ENCODE measurements at regions not wholly inside any gene's neighbourhood (a gene's known extent, or its start where the extent isn't known, plus 50 kb on each side); places are given as distances from the start of the nearest gene placed in this dataset.

DNA sequence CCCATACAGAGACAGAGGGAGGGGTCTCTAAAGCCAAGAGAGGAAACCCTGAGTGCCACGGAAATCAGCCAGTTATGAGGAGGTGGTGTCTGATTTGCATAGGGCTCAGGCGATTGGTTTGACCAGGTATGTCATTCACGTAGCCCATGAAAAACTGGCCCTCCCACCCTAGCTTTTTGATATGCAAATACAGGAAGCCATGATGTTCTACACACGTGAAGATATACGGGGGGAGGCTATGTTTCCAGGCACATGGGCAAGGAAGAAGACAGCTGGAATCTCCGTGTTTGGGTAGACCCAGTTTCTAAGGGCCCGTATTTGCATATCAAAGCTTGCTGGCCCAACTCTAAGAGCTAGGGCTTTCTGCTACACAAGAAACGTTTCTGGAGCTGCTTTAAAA lies 717.8 kb upstream of the SEL1L start:
- no peak overlapping the region for H3K9ac ChIP-seq (ENCODE audit: low read length)
- H3K27me3 ChIP-seq (replicated peaks; ENCODE audit: control insufficient read depth, insufficient read depth, low read length), result no peaks in the 10 kb centered on the region
- no peak overlapping the region for H3K4me3 ChIP-seq (ENCODE audit: low read length)
- no peak for DNase-seq (ENCODE audit: low read depth)
- H3K4me1 ChIP-seq (ENCODE audit: control insufficient read depth, insufficient read depth, low read length), result no peaks in the 10 kb centered on the region
- H3K36me3 ChIP-seq (ENCODE audit: control insufficient read depth, insufficient read depth, low read length, severe bottlenecking), result no peaks in the 10 kb centered on the region
- H3K9me3 ChIP-seq (ENCODE audit: control insufficient read depth, low read length), result no peaks in the 10 kb centered on the region

DNA sequence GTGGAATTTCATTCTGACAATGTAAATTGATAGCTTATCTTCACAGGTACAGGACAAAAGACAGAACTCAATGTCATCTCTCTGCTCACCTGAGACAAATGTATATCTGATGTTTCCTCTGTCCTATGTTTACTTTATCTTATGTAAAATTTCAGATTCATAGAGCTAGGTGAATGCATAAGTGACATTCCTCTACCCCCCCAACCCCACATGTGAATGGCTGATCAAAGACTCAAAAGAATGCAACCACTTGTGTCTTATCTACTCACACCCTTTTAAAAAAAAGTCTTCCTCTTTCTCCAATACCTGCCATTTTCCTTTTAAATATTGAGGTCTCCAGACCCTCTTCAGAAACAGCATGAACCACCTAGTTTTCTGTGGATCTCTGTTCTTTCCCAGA lies 736.6 kb upstream of the SEL1L start:
- H3K9me3 ChIP-seq (ENCODE audit: control insufficient read depth, low read length), result no peaks in the 10 kb centered on the region
- H3K4me3 ChIP-seq (ENCODE audit: low read length), result no peak overlapping the region
- H3K4me1 ChIP-seq (ENCODE audit: control insufficient read depth, insufficient read depth, low read length), result no peaks in the 10 kb centered on the region
- DNase-seq (ENCODE audit: low read depth), result no peak
- no peak overlapping the region for H3K9ac ChIP-seq (ENCODE audit: low read length)
- no peaks in the 10 kb centered on the region for H3K27me3 ChIP-seq (replicated peaks; ENCODE audit: control insufficient read depth, insufficient read depth, low read length)
- H3K36me3 ChIP-seq (ENCODE audit: control insufficient read depth, insufficient read depth, low read length, severe bottlenecking), result no peaks in the 10 kb centered on the region

DNA sequence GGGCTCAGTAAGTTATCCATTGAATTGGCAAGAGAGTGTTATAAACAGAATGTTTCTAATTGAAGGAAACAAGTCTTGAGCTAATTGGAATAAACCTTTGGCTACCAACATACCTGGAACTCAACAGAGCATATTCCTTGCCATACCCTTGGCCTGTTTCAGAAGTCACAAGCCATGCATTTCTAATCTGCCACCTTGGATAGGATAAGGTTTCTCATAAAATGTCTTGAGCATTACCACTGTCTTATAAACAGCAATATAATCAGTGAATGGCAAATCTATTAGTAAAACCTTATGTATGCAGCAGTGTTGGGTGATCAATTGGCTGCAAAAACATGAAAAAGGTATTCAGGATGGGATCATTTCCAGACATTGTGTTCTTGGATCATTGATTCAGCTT lies 765.2 kb upstream of the SEL1L start:
- Histone ChIP-seq H3K9ac (ENCODE audit: low read length) (no peak overlapping the region), H3K9me3 (ENCODE audit: control insufficient read depth, low read length) (no peaks in the 10 kb centered on the region), H3K4me1 (ENCODE audit: control insufficient read depth, insufficient read depth, low read length) (no peaks in the 10 kb centered on the region), H3K27me3 (replicated peaks; ENCODE audit: control insufficient read depth, insufficient read depth, low read length) (no peaks in the 10 kb centered on the region), H3K36me3 (ENCODE audit: control insufficient read depth, insufficient read depth, low read length, severe bottlenecking) (no peaks in the 10 kb centered on the region), H3K4me3 (ENCODE audit: low read length) (no peak overlapping the region)
- DNase-seq (ENCODE audit: low read depth), result no peak

DNA sequence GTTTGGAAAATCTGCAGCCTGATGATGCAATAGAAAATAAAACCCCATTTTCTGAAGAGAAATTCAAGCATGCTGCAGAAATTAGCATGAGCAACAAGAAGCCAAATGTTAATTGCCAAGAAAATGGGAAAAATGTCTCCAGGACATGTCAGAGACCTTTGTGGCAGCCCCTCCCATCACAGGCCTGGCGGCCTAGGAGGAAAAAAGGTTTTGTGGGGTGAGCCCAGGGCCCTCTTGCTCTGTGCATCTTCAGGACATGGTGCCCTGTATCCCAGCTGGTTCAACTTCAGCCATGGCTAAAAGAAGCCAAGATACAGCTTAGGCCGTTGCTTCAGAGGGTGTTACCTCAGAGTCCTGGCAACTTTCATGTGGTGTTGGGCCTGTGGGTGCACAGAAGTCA lies 775.5 kb upstream of the SEL1L start:
- H3K4me1 ChIP-seq (ENCODE audit: control insufficient read depth, insufficient read depth, low read length), result no peaks in the 10 kb centered on the region
- H3K9me3 ChIP-seq (ENCODE audit: control insufficient read depth, low read length), result peaks cover 3% of the 10 kb centered on the region
- H3K4me3 ChIP-seq (ENCODE audit: low read length), result no peak overlapping the region
- H3K9ac ChIP-seq (ENCODE audit: low read length), result no peak overlapping the region
- H3K36me3 ChIP-seq (ENCODE audit: control insufficient read depth, insufficient read depth, low read length, severe bottlenecking), result no peaks in the 10 kb centered on the region
- no peaks in the 10 kb centered on the region for H3K27me3 ChIP-seq (replicated peaks; ENCODE audit: control insufficient read depth, insufficient read depth, low read length)
- DNase-seq (ENCODE audit: low read depth), result no peak

DNA sequence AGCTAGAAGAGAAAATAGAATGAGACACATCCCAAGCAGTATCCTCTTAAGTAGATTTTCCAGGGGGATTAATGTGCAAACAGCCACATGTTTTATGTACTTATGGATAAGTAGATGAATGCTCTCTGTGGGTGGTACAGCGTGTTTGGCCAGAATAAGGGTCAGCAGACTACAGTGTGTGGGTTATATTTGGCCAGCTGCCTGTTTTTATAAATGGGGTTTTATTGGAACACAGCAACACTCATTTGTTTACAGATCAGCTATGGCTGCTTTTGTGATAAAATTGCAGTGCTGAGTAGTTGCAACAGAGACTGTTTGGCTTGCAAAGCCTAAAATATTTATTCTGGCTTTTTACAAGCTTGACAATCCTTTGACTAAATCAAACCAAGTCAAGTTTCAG lies 780.2 kb upstream of the SEL1L start:
- Histone ChIP-seq H3K9ac (ENCODE audit: low read length) (no peak overlapping the region), H3K4me1 (ENCODE audit: control insufficient read depth, insufficient read depth, low read length) (no peaks in the 10 kb centered on the region), H3K27me3 (replicated peaks; ENCODE audit: control insufficient read depth, insufficient read depth, low read length) (no peaks in the 10 kb centered on the region), H3K4me3 (ENCODE audit: low read length) (no peak overlapping the region), H3K36me3 (ENCODE audit: control insufficient read depth, insufficient read depth, low read length, severe bottlenecking) (no peaks in the 10 kb centered on the region), H3K9me3 (ENCODE audit: control insufficient read depth, low read length) (peaks cover 3% of the 10 kb centered on the region)
- DNase-seq (ENCODE audit: low read depth), result no peak

DNA sequence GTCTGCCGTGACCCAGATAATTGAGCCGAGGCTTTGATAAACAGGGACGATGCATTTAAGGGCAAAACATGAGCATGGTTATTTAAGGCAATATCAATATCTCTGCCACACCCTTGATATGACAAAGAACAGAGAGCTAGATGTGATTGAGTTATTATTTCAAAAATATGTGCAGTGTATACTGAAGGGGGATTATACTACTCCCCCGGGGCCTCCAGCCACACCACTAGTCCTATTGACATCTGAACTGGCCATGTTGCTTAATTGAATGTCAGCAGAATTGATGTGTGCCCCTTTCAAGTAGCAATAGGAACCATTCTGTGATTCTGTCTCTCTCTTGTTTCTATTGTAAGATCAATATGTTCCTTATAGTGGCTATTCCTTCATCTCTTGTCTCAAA lies 794.8 kb upstream of the SEL1L start:
- no peak overlapping the region for H3K4me3 ChIP-seq (ENCODE audit: low read length)
- no peaks in the 10 kb centered on the region for H3K36me3 ChIP-seq (ENCODE audit: control insufficient read depth, insufficient read depth, low read length, severe bottlenecking)
- no peak overlapping the region for H3K9ac ChIP-seq (ENCODE audit: low read length)
- no peak for DNase-seq (ENCODE audit: low read depth)
- H3K27me3 ChIP-seq (replicated peaks; ENCODE audit: control insufficient read depth, insufficient read depth, low read length), result no peaks in the 10 kb centered on the region
- H3K9me3 ChIP-seq (ENCODE audit: control insufficient read depth, low read length), result peaks cover 9% of the 10 kb centered on the region
- no peaks in the 10 kb centered on the region for H3K4me1 ChIP-seq (ENCODE audit: control insufficient read depth, insufficient read depth, low read length)

DNA sequence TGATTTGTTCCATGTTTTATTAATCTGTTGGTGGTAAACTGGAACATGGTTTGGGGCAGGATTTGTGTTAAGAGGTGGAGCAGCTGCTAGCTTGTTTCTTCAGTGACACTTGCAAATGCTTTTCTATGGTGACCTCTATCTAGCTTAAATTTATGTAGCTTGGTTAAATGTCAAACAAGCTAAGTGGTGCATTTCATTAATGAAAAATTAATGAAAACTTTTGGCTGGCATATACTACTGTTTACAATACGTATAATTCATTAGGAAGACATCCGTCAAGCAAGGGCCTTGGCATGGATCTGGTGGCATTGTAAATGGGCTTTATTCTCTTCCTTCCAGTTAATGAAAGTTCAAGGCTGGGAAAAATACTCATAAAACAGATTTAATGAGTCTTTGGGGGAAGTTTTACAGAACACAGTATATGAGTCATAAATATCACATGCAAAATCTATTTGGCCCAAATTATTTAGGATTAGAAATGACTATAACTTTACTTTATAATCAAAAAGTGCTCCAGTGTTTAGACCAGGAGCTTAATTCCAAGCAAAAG lies 807.7 kb upstream of the SEL1L start:
- no peak overlapping the region for H3K4me3 ChIP-seq (ENCODE audit: low read length)
- H3K9ac ChIP-seq (ENCODE audit: low read length), result no peak overlapping the region
- H3K36me3 ChIP-seq (ENCODE audit: control insufficient read depth, insufficient read depth, low read length, severe bottlenecking), result no peaks in the 10 kb centered on the region
- DNase-seq (ENCODE audit: low read depth), result no peak
- H3K9me3 ChIP-seq (ENCODE audit: control insufficient read depth, low read length), result no peaks in the 10 kb centered on the region
- H3K4me1 ChIP-seq (ENCODE audit: control insufficient read depth, insufficient read depth, low read length), result no peaks in the 10 kb centered on the region
- H3K27me3 ChIP-seq (replicated peaks; ENCODE audit: control insufficient read depth, insufficient read depth, low read length), result no peaks in the 10 kb centered on the region

DNA sequence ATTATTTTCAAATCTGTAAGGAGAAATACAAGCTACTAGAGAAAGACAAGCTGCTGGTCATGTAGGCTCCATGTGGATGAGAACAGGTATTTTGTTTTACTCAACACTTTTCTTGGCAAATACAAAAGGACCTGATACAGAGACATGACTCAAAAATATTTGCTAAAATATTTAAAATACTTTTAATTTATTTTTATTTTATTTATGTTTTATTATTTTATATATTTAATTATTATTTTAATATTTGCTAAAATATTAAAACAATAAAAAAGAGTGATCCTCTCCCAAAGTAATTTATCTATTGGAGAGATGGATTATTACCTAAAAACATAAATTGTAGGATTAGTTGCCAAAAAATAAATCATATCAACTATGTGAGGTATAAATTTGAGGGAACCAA lies 808.9 kb upstream of the SEL1L start:
- no peaks in the 10 kb centered on the region for H3K36me3 ChIP-seq (ENCODE audit: control insufficient read depth, insufficient read depth, low read length, severe bottlenecking)
- no peaks in the 10 kb centered on the region for H3K9me3 ChIP-seq (ENCODE audit: control insufficient read depth, low read length)
- no peak overlapping the region for H3K4me3 ChIP-seq (ENCODE audit: low read length)
- DNase-seq (ENCODE audit: low read depth), result no peak
- H3K4me1 ChIP-seq (ENCODE audit: control insufficient read depth, insufficient read depth, low read length), result no peaks in the 10 kb centered on the region
- no peak overlapping the region for H3K9ac ChIP-seq (ENCODE audit: low read length)
- no peaks in the 10 kb centered on the region for H3K27me3 ChIP-seq (replicated peaks; ENCODE audit: control insufficient read depth, insufficient read depth, low read length)

DNA sequence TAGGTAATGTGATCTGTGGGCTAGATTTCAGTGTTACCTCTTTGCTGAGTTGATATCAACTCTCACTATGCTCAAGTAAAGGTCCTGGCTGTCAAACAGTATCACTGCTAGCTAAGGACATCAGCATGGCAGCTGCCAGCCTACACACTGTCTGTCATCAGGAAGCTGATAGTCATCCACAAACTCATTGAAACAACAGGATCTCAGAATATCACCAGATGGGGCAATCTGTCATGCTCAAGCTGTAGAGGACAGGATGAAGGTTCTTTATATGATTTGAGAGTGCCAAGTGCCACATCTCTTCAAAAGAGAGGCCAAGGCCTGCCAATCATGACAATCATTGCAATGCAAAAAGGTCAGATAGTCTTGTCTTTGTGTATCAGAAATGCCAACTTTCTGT lies 811.5 kb upstream of the SEL1L start:
- no peak for DNase-seq (ENCODE audit: low read depth)
- no peak overlapping the region for H3K9ac ChIP-seq (ENCODE audit: low read length)
- H3K9me3 ChIP-seq (ENCODE audit: control insufficient read depth, low read length), result no peaks in the 10 kb centered on the region
- no peaks in the 10 kb centered on the region for H3K36me3 ChIP-seq (ENCODE audit: control insufficient read depth, insufficient read depth, low read length, severe bottlenecking)
- H3K4me1 ChIP-seq (ENCODE audit: control insufficient read depth, insufficient read depth, low read length), result no peaks in the 10 kb centered on the region
- H3K27me3 ChIP-seq (replicated peaks; ENCODE audit: control insufficient read depth, insufficient read depth, low read length), result no peaks in the 10 kb centered on the region
- no peak overlapping the region for H3K4me3 ChIP-seq (ENCODE audit: low read length)

DNA sequence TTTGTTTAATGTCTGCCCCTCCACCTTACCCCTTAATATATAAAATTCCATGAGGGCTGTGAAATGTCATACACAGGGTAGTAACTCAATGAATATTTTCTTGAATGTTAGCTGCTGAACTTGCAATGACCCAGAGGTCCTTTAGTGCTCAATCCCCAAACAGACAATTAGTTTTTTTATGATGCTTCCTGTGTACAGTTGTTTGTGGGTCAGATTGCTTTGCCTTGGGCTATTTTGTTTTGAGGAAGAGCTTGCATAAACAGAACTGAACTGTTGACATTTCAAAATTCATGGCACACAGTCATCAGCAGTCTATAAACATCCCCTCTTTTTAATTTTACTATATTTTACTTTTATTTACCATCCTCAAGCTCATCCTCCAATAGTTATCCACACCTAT lies 820.5 kb upstream of the SEL1L start:
- H3K9ac ChIP-seq (ENCODE audit: low read length), result no peak overlapping the region
- no peak overlapping the region for H3K4me3 ChIP-seq (ENCODE audit: low read length)
- no peaks in the 10 kb centered on the region for H3K27me3 ChIP-seq (replicated peaks; ENCODE audit: control insufficient read depth, insufficient read depth, low read length)
- no peaks in the 10 kb centered on the region for H3K9me3 ChIP-seq (ENCODE audit: control insufficient read depth, low read length)
- no peaks in the 10 kb centered on the region for H3K4me1 ChIP-seq (ENCODE audit: control insufficient read depth, insufficient read depth, low read length)
- no peaks in the 10 kb centered on the region for H3K36me3 ChIP-seq (ENCODE audit: control insufficient read depth, insufficient read depth, low read length, severe bottlenecking)
- no peak for DNase-seq (ENCODE audit: low read depth)

DNA sequence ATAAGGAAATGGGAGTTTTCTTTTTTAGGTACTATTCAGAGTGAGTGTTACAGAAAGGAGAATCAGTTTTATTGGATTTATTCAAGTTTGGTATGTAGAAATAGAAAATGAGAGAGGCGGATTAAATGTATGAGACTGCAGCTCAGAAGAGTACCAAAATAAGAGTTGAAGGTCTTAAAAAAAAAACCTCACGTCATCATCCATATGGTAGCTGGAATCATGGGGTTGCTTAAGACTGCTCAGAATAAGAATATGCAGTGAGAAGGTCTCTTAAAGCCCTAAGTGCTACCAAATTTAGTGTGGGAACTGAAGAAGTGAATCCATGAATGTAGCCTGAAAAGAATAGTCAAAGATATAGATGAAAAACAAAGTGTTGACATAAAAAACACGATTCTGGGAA lies 825.5 kb upstream of the SEL1L start:
- peaks cover 13% of the 10 kb centered on the region for H3K4me1 ChIP-seq (ENCODE audit: control insufficient read depth, insufficient read depth, low read length)
- H3K4me3 ChIP-seq (ENCODE audit: low read length), result no peak overlapping the region
- DNase-seq (ENCODE audit: low read depth), result no peak
- H3K36me3 ChIP-seq (ENCODE audit: control insufficient read depth, insufficient read depth, low read length, severe bottlenecking), result no peaks in the 10 kb centered on the region
- no peaks in the 10 kb centered on the region for H3K9me3 ChIP-seq (ENCODE audit: control insufficient read depth, low read length)
- no peak overlapping the region for H3K9ac ChIP-seq (ENCODE audit: low read length)
- H3K27me3 ChIP-seq (replicated peaks; ENCODE audit: control insufficient read depth, insufficient read depth, low read length), result no peaks in the 10 kb centered on the region

DNA sequence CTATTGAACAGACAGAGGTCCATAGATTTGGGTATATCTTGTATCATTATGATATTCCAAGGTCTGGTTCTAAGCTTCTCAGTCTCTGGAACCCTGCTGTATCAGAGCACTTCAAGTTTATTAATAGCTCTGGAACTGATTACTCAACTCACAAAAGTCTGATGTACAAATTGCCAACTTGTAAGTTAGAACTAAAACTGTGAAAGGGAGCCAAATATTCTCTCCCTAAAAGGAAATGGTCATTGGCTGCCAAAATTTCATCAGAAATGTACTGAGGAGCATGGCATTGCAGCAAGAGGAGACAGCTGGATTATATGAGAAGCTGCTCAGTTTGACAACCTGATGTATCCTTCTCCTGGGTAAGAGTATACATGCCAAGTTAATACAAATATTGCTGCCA lies 828.8 kb upstream of the SEL1L start:
- no peak overlapping the region for H3K9ac ChIP-seq (ENCODE audit: low read length)
- H3K4me1 ChIP-seq (ENCODE audit: control insufficient read depth, insufficient read depth, low read length), result peaks cover 13% of the 10 kb centered on the region
- H3K4me3 ChIP-seq (ENCODE audit: low read length), result no peak overlapping the region
- H3K27me3 ChIP-seq (replicated peaks; ENCODE audit: control insufficient read depth, insufficient read depth, low read length), result no peaks in the 10 kb centered on the region
- peaks cover 3% of the 10 kb centered on the region for H3K9me3 ChIP-seq (ENCODE audit: control insufficient read depth, low read length)
- no peaks in the 10 kb centered on the region for H3K36me3 ChIP-seq (ENCODE audit: control insufficient read depth, insufficient read depth, low read length, severe bottlenecking)
- no peak for DNase-seq (ENCODE audit: low read depth)

All from adipocyte (in vitro differentiated cells).